ENCODE measurements at regions not wholly inside any gene's neighbourhood (a gene's known extent, or its start where the extent isn't known, plus 50 kb on each side); places are given as distances from the start of the nearest gene placed in this dataset.

GRCh38 chr5:4901924-4902323 lies 238.2 kb upstream of the ADAMTS16 start:
- TF ChIP-seq POLR2A (IDR thresholded peaks at IDR 0.05), result no peak
- no peak for TF ChIP-seq CTCF (IDR thresholded peaks at IDR 0.05)

Measured in thyroid gland (tissue), 4 donors.